ENCODE measurements at regions not wholly inside any gene's neighbourhood (a gene's known extent, or its start where the extent isn't known, plus 50 kb on each side); places are given as distances from the start of the nearest gene placed in this dataset.

DNA sequence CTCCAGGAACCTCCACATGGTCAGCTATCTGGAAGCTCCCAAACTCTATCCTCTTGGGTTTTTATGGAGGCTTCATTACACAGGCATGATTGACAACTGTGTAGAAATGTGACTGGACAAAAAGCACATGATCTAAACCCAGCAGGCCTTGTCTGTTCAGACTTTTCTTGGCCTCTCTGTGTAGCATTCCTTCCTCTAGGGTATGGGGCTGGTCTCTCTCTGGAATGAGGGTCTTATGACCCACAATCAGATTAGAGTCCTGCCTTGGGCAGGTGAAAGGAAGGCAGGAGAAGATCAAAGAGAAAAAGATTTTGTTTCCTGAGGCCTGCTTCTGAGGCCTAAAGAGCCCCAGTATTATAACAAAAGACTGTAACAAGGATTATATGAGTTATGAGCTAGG, 162.7 kb downstream of the SP3 start:
- Histone ChIP-seq H3K36me3 (no peaks in the 10 kb centered on the region), H3K4me3 (no peak overlapping the region), H3K27ac (replicated peaks) (no peak overlapping the region), H3K4me1 (no peaks in the 10 kb centered on the region), H3K9me3 (replicated peaks) (no peaks in the 10 kb centered on the region), H3K27me3 (ENCODE audit: low read depth) (peaks cover 24% of the 10 kb centered on the region)
- TF ChIP-seq, protein P1, sequence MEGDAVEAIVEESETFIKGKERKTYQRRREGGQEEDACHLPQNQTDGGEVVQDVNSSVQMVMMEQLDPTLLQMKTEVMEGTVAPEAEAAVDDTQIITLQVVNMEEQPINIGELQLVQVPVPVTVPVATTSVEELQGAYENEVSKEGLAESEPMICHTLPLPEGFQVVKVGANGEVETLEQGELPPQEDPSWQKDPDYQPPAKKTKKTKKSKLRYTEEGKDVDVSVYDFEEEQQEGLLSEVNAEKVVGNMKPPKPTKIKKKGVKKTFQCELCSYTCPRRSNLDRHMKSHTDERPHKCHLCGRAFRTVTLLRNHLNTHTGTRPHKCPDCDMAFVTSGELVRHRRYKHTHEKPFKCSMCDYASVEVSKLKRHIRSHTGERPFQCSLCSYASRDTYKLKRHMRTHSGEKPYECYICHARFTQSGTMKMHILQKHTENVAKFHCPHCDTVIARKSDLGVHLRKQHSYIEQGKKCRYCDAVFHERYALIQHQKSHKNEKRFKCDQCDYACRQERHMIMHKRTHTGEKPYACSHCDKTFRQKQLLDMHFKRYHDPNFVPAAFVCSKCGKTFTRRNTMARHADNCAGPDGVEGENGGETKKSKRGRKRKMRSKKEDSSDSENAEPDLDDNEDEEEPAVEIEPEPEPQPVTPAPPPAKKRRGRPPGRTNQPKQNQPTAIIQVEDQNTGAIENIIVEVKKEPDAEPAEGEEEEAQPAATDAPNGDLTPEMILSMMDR (IDR thresholded peaks at IDR 0.05; ENCODE audit: borderline replicate concordance) = no peak
- intact Hi-C loops (cut with micrococcal nuclease) = no loop called here
- DNase-seq = no peak

- Histone ChIP-seq H3K27me3 (ENCODE audit: low read depth) (peaks cover 21% of the 10 kb centered on the region), H3K27ac (replicated peaks) (no peak overlapping the region), H3K4me3 (no peak overlapping the region), H3K4me1 (no peaks in the 10 kb centered on the region), H3K9me3 (replicated peaks) (peaks cover 3% of the 10 kb centered on the region), H3K36me3 (no peaks in the 10 kb centered on the region)
- no peak for DNase-seq
- TF ChIP-seq, protein P1 (IDR thresholded peaks at IDR 0.05; ENCODE audit: borderline replicate concordance) = no peak
- intact Hi-C loops (cut with micrococcal nuclease) = no loop called here
Measured at GRCh38 chr2:173803449-173803848, 161.7 kb downstream of the SP3 start.

DNA sequence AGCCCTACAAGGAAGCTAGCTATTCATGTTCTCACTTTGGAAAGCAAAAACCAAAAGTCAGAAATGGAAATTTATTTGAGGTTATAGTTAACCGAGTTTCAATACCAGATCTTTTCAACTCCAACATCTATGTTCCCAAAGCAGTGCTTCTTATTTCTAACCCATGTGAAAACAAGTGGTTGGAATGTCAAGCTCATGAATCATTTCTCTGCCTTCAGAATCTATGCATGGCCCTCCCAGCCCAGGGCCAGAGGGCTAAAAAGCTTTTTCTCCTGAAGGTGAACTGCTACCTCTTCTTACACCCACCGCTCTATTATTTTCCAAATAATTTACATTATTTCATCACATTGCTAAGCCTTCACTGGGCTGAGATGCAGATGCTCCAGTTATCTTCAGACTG, 158.4 kb downstream of the SP3 start:
- intact Hi-C loops (cut with micrococcal nuclease) = no loop called here
- Histone ChIP-seq H3K27me3 (ENCODE audit: low read depth) (peaks cover 20% of the 10 kb centered on the region), H3K4me3 (no peak overlapping the region), H3K9me3 (replicated peaks) (peaks cover 7% of the 10 kb centered on the region), H3K4me1 (no peaks in the 10 kb centered on the region), H3K27ac (replicated peaks) (no peak overlapping the region), H3K36me3 (no peaks in the 10 kb centered on the region)
- TF ChIP-seq, protein P1 (IDR thresholded peaks at IDR 0.05; ENCODE audit: borderline replicate concordance) = no peak
- DNase-seq = no peak

- Histone ChIP-seq H3K4me3 (no peak overlapping the region), H3K4me1 (no peaks in the 10 kb centered on the region), H3K27me3 (ENCODE audit: low read depth) (peaks cover 20% of the 10 kb centered on the region), H3K9me3 (replicated peaks) (peaks cover 7% of the 10 kb centered on the region), H3K36me3 (no peaks in the 10 kb centered on the region), H3K27ac (replicated peaks) (no peak overlapping the region)
- DNase-seq = no peak
- intact Hi-C loops (cut with micrococcal nuclease) = no loop called here
- TF ChIP-seq, protein P1 (IDR thresholded peaks at IDR 0.05; ENCODE audit: borderline replicate concordance) = no peak
Measured at GRCh38 chr2:173808718-173809117, 156.5 kb downstream of the SP3 start.

DNA sequence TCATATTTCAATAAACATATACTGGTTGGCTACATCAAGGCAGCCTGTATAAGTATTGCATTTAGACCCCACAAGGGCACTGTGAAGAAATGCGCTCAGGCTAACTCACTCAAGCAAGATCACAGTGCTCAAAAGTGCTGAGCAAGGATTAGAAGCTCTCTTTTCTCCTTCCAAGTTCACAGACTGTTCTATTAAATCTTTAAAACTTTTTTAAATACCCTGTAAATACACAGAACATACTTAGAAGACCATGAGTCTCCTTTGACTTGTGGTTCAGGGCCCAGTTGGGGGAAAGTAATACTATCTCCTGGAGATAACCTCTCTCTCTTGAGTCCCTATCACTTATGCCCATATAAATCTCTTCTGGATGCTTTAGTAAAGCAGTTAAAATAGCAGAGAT, 152.9 kb downstream of the SP3 start:
- Histone ChIP-seq H3K36me3 (no peaks in the 10 kb centered on the region), H3K4me3 (no peak overlapping the region), H3K9me3 (replicated peaks) (peaks cover 7% of the 10 kb centered on the region), H3K4me1 (no peaks in the 10 kb centered on the region), H3K27ac (replicated peaks) (no peak overlapping the region), H3K27me3 (ENCODE audit: low read depth) (peaks cover 27% of the 10 kb centered on the region)
- no peak for DNase-seq
- TF ChIP-seq, protein P1 (IDR thresholded peaks at IDR 0.05; ENCODE audit: borderline replicate concordance) = no peak
- intact Hi-C loops (cut with micrococcal nuclease) = no loop called here

- no peak for DNase-seq
- Histone ChIP-seq H3K27ac (replicated peaks) (no peak overlapping the region), H3K4me1 (no peaks in the 10 kb centered on the region), H3K27me3 (ENCODE audit: low read depth) (peaks cover 39% of the 10 kb centered on the region), H3K9me3 (replicated peaks) (no peaks in the 10 kb centered on the region), H3K36me3 (no peaks in the 10 kb centered on the region), H3K4me3 (no peak overlapping the region)
- intact Hi-C loops (cut with micrococcal nuclease) = no loop called here
- TF ChIP-seq, protein P1 (IDR thresholded peaks at IDR 0.05; ENCODE audit: borderline replicate concordance) = no peak
Measured at GRCh38 chr2:173814306-173814705, 150.9 kb downstream of the SP3 start.
